GM23338 (cell line): ENCODE measurements at regions not wholly inside any gene's neighbourhood (a gene's known extent, or its start where the extent isn't known, plus 50 kb on each side); places are given as distances from the start of the nearest gene placed in this dataset.

Experiments
- ATAC-seq: fragments of 200-7000 bp; cut with Tn5 transposase; 3 replicates; pipeline ENCODE4 v1.9.1; 2020
- DNase-seq: peaks from one replicate; pipeline ENCODE4 v3.0.0-alpha.2; 2015; ENCODE audit warnings: low spot score
- H2AFZ ChIP-seq: fragments of 200-600 bp; sonication (generic); 2 replicates; pipeline ENCODE4 v1.8.0; 2016; ENCODE audit warnings: antibody characterized with exemption, mild to moderate bottlenecking, moderate library complexity
- H3F3A ChIP-seq: fragments of 200-600 bp; sonication (generic); replicated peaks from 2 replicates; pipeline ENCODE4 v1.8.0; 2017; ENCODE audit warnings: antibody characterized with exemption, mixed run types, low read depth
- H3K27ac ChIP-seq: fragments of 200-600 bp; sonication (generic); 2 replicates; pipeline ENCODE4 v1.6.1; 2016; ENCODE audit warnings: low read depth
- H3K27me3 ChIP-seq: fragments of 200-600 bp; sonication (generic); 2 replicates; pipeline ENCODE4 v1.8.0; 2016; ENCODE audit warnings: mild to moderate bottlenecking, mixed run types, moderate library complexity; ENCODE audit not compliant: insufficient read depth
- H3K36me3 ChIP-seq: fragments of 200-600 bp; sonication (generic); 2 replicates; pipeline ENCODE4 v1.8.0; 2016; ENCODE audit warnings: mild to moderate bottlenecking; ENCODE audit not compliant: insufficient read depth
- H3K4me1 ChIP-seq: fragments of 200-600 bp; sonication (generic); 2 replicates; pipeline ENCODE4 v1.8.0; 2016; ENCODE audit warnings: mild to moderate bottlenecking, moderate library complexity; ENCODE audit not compliant: insufficient read depth
- H3K4me2 ChIP-seq: fragments of 200-600 bp; sonication (generic); 2 replicates; pipeline ENCODE4 v1.7.1; 2017; ENCODE audit warnings: mixed run types
- H3K4me3 ChIP-seq: fragments of 200-600 bp; sonication (generic); 2 replicates; pipeline ENCODE4 v1.6.1; 2016; ENCODE audit warnings: mixed run types
- H3K79me2 ChIP-seq: fragments of 200-600 bp; sonication (generic); replicated peaks from 2 replicates; pipeline ENCODE4 v1.8.0; 2017; ENCODE audit warnings: mild to moderate bottlenecking; ENCODE audit not compliant: insufficient read depth
- H3K9me2 ChIP-seq: fragments of 200-600 bp; sonication (generic); 2 replicates; pipeline ENCODE4 v1.8.0; 2017; ENCODE audit not compliant: insufficient read depth
- H4K20me1 ChIP-seq: fragments of 200-600 bp; sonication (generic); replicated peaks from 2 replicates; pipeline ENCODE4 v1.8.0; 2017; ENCODE audit warnings: mild to moderate bottlenecking; ENCODE audit not compliant: insufficient read depth
- H3K27ac Mint-ChIP-seq: 2 replicates; pipeline ENCODE4 v1.8.0; 2020; ENCODE audit warnings: inconsistent platforms, mild to moderate bottlenecking, moderate library complexity, mixed read lengths
- H3K27me3 Mint-ChIP-seq: 3 replicates; pipeline ENCODE4 v1.8.0; 2022; ENCODE audit warnings: low read depth, mild to moderate bottlenecking, moderate library complexity, mixed read lengths, inconsistent platforms; ENCODE audit not compliant: insufficient read depth, poor library complexity
- H3K36me3 Mint-ChIP-seq: 3 replicates; pipeline ENCODE4 v1.8.0; 2021; ENCODE audit warnings: low read depth, mild to moderate bottlenecking, inconsistent platforms, moderate library complexity, mixed read lengths
- H3K4me1 Mint-ChIP-seq: 3 replicates; pipeline ENCODE4 v1.8.0; 2020; ENCODE audit warnings: mild to moderate bottlenecking, inconsistent platforms, mixed read lengths
- H3K4me3 Mint-ChIP-seq: 3 replicates; pipeline ENCODE4 v1.8.0; 2021; ENCODE audit warnings: moderate library complexity, mild to moderate bottlenecking, inconsistent platforms, mixed read lengths
- H3K9me3 Mint-ChIP-seq: 3 replicates; pipeline ENCODE4 v1.8.0; 2020; ENCODE audit warnings: moderate library complexity, mild to moderate bottlenecking, inconsistent platforms, mixed read lengths
- CTCF ChIP-seq, 2 experiments: fragments of 200-600 bp in 1 of 2; sonication (generic) in 1 of 2; conservative IDR thresholded peaks; 2 replicates each; pipeline versions ENCODE4 v1.5.1 to v1.6.1; 2016 to 2017; ENCODE audit warnings: antibody characterized with exemption in 2 of 2, low read depth in 2 of 2, mild to moderate bottlenecking in 2 of 2, moderate library complexity in 1 of 2
- JUNB ChIP-seq: IDR thresholded peaks from one replicate; pipeline ENCODE4 v1.6.1; 2016; ENCODE audit warnings: antibody characterized with exemption; ENCODE audit not compliant: unreplicated experiment
- ZNF114 ChIP-seq: fragments of 250-450 bp; sonication (Bioruptor Pico); IDR thresholded peaks from 2 replicates; pipeline ENCODE4 v1.5.0; 2020; ENCODE audit warnings: mild to moderate bottlenecking, moderate library complexity
- ZNF462 ChIP-seq: fragments of 250-450 bp; sonication (Bioruptor Pico); IDR thresholded peaks from 2 replicates; pipeline ENCODE4 v1.5.0; 2020; ENCODE audit warnings: mild to moderate bottlenecking, moderate library complexity

GRCh38 chr1:88571506-88571905 is 112.6 kb upstream of the PKN2 start (continued):
- TF ChIP-seq ZNF462 (no peak), JUNB (no peak), ZNF114 (no peak)

GRCh38 chr1:88579598-88579997 is 104.5 kb upstream of the PKN2 start:
- no peak for DNase-seq
- ATAC-seq, result no peak
- Histone ChIP-seq H3F3A (no peaks in the 10 kb centered on the region), H2AFZ (no peak overlapping the region), H3K4me1 (no peaks in the 10 kb centered on the region), H3K27ac (no peak overlapping the region), H4K20me1 (no peaks in the 10 kb centered on the region), H3K27me3 (no peaks in the 10 kb centered on the region), H3K4me2 (no peak overlapping the region), H3K79me2 (no peaks in the 10 kb centered on the region), H3K36me3 (no peaks in the 10 kb centered on the region), H3K9me2 (peaks cover 14% of the 10 kb centered on the region; the same call in 1 of the 2 replicates), H3K4me3 (no peak overlapping the region)
- no peak for TF ChIP-seq CTCF (conservative IDR thresholded peaks at IDR 0.05; ENCODE audit: low read depth in 2 of 2)
- Mint-ChIP-seq H3K9me3 (no peaks in the 10 kb centered on the region), H3K36me3 (no peaks in the 10 kb centered on the region), H3K4me1 (no peaks in the 10 kb centered on the region), H3K27ac (no peak overlapping the region), H3K4me3 (no peak overlapping the region), H3K27me3 (peaks cover 4% of the 10 kb centered on the region)
